GM21423 (cell line): ENCODE measurements at regions not wholly inside any gene's neighbourhood (a gene's known extent, or its start where the extent isn't known, plus 50 kb on each side); places are given as distances from the start of the nearest gene placed in this dataset.

Source experiments
- ATAC-seq: cut with Tn5 transposase; IDR thresholded peaks from one replicate; pipeline ENCODE4 v1.9.1; 2021; ENCODE audit warnings: mild to moderate bottlenecking, moderate library complexity; ENCODE audit not compliant: unreplicated experiment

- no peak for ATAC-seq
Observed at GRCh38 chr9:31065691-31066090, 1318.8 kb upstream of the ACO1 start.

- ATAC-seq = no peak
Observed at GRCh38 chr9:31067418-31067817, 1317.0 kb upstream of the ACO1 start.

DNA sequence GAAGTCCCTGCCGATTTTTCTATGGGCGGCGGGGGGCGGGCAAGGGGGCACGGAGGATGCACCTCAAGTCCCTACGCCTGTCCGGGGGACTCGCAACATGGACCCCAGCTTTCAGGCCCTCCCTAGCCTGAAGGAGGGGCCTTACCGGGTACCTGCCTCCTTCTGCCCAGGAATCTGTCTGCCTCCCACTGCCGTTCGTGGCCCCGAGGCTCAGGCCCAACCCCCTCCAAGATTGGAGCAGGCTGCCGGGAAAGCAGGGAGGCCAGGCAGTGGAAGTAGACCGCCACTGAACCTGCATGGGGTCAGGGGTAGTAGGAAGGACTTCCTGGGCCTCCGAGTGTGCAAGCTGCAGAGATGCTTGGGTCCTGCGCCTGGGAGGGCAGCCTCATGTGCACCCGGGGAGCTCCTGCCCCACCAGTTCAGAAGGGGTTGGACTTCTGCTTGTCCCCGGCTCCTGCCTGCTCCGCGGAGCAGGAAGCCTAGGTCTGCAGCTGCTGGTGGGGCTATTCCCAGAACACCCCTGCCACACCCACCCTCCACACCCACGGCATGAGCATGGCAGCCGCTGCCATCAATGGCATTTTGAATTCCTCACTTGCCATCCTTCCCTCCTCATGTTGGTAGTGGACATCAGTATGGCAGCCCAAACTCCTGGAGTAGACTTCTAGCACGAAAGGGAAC, 1312.7 kb upstream of the ACO1 start:
- ATAC-seq = no peak

GRCh38 chr9:31078175-31078574, 1306.3 kb upstream of the ACO1 start:
- ATAC-seq = peak; percentile 51

DNA sequence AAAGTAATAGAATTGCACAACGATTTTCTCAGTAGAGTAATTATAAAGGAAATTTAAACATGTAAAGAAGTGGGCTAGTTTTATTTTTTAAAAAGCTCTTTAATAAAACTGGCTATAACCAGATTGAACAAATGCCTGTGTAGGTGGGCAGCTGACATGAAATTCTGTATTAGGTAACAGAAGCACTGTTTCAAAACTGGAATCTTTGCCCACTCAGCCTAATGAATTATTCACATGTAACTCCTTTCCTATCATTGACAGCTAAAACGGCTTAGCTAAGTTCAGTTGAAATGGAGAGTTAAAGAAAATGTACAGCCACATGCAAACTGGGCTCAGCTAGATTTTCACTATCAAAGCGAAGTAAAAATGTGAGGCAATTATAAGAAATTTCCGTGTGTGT, 1300.1 kb upstream of the ACO1 start:
- ATAC-seq = no peak

DNA sequence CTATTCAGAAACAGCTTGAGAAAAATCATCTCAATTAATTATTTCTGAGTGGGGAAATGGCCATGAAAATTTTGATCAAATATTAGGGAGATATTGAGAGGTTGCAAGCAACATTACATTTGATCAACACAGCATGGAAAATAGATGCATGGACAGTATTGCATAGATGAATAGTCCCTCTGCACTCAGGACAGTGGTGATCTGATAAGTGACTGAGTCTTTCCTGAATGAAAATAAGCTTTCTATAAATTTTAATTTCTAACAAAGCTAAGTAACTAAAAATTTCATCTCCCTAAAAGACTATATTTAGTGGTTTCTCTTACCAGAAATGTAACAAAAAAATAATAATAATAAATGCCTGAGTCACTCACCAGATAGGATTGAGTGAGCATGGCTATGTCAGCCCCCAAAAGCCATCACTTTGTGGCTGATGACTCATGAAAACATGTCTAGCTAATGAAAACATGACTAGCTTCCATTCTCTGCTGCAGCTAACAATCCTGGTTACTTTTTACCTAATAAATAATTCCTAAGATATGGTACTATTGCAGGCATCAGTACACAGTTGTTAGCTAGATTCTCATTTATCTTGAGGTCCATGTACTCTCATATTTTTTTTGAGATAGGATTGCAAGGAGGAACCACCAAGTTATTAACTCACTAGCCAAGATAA, 1294.8 kb upstream of the ACO1 start:
- ATAC-seq = no peak

DNA sequence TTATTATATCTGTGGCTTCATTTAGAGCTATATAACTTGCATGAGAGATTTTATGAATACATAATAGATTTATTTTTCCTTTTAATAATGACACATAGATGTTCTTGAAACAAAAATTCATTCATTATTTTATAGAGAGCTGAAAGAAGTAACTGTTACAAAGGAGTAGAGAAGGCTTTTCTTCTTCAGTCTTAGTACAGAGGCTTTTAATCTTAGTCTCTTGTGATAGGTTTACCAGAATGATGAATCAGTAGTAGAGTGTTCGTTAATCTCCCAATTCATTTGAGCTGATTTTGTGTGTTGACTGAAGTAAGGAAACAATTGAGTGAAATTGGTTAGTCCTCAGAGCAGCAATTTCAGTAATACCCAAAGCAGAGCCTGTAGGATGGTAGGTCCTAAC, 1284.1 kb upstream of the ACO1 start:
- ATAC-seq = no peak

- no peak for ATAC-seq
Observed at GRCh38 chr9:31103836-31104235, 1280.6 kb upstream of the ACO1 start.

- no peak for ATAC-seq
Observed at GRCh38 chr9:31104249-31104648, 1280.2 kb upstream of the ACO1 start.

GRCh38 chr9:31112491-31112890, 1272.0 kb upstream of the ACO1 start:
- no peak for ATAC-seq

GRCh38 chr9:31114346-31114745, 1270.1 kb upstream of the ACO1 start:
- ATAC-seq = no peak

DNA sequence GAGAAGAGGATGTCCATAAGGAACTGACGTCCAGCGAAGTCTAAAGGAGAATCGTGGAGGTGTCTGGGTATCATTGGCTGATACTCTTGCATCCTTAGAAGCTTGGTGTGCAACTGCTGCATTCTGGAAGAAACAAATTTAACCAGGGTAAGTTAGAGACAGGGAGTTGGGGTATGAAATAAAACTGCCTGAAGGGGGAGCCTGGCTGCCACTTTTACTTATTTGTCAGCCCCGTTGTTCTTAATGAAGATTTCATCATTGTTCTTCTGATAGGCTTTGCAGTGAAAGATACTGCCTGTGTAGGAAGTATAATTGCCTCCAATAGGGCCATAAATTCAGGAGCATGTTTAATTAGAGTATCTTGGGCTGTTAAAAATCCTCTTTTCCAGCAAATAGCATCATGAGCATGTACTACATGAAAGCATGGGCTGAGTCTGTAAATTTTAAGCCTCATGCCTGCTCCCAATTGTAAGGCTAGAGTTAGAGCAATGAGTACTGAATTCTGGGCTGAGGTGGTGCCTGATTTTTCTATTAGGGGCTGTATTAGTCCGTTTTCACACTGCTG, 1264.5 kb upstream of the ACO1 start:
- peak; percentile 91 for ATAC-seq

DNA sequence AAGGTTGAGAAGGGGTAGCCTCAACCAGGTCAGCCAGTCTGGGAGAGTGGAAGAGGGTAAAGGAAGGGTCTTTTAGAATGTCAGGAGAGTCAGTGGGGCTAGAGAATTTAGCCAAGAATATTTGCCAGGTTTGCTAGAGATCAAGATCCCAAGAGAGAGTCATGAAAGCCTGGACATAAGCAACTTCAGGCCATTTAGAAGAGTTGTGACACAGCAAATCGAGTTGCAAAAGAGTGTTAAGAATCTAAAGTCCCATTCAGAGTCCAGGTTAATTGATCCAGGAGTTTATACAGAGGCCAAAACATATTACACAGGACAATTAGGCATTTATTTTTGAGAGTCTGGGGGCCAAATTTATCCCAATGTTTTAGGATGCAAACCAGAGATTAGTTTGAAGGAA, 1260.1 kb upstream of the ACO1 start:
- ATAC-seq = no peak

DNA sequence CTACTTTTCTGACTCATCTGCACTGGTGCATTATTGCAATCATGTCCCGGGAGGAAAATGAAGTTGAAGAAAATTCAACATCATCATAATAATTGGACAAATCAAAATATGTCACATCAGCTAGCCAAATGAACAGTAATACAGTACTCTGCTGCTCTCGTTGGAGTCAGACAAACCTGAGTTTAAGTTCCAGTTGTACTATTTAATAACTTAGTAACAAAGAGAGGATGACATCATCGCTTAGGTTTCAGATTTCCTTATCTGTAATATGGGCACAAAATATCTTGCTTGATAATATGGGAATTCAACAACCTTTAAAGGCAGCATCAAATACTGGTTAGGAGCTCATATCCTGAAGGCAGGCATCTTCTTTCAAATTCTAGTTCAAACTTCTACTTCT, 1248.9 kb upstream of the ACO1 start:
- no peak for ATAC-seq

GRCh38 chr9:31136524-31136923, 1247.9 kb upstream of the ACO1 start:
- ATAC-seq = no peak

DNA sequence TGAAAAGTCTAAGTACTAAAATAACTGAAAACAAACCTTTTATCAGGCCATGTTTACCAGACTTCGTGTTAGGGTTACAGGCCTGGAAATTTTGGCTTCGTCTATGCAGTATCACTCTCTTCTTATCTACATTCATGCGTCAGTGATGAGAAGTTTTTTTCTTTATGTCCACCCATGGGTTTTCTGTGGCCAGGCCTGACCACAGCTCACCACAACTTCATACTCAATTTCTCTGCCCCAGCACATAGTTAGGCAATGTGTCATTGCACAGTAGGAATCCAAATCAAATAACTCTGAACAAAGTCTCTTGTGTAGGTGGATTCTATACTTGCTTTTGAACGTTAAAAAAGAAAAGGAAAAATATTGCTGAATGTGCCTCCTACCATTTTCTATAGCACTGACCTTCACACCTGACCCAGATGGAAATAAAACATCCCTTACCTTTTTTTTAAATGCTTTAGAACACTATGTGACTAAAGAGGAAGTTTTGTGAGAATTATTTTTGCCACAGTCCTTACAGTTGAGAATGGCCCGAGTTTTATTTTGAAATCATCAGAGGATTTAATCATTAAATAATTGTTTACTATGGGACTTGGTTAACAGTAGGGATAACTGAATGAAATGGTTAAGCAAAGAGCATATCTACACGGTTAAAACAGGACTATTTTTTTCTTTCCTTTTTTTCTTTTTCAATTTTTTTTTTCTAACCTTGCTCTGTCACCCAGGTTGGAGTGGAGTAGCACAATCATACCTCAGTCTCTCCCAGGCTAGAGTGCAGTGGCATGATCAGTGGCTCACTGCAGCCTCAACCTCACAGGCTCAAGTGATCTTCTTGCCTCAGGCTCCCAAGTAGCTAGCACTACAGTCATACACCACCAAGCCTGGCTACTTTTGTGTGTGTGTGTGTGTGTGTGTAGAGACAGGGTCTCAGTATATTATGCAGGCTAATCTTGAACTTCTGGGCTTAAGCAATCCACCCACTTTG, 1247.0 kb upstream of the ACO1 start:
- no peak for ATAC-seq

GRCh38 chr9:31140316-31140715, 1244.1 kb upstream of the ACO1 start:
- ATAC-seq = peak; percentile 62

GRCh38 chr9:31142456-31142855, 1242.0 kb upstream of the ACO1 start:
- ATAC-seq = no peak

GRCh38 chr9:31144614-31145013, 1239.8 kb upstream of the ACO1 start:
- ATAC-seq = no peak

- peak; percentile 97 for ATAC-seq
Observed at GRCh38 chr9:31146485-31147166, 1237.8 kb upstream of the ACO1 start.
